Keratinocyte (primary cell): ENCODE measurements at regions not wholly inside any gene's neighbourhood (a gene's known extent, or its start where the extent isn't known, plus 50 kb on each side); places are given as distances from the start of the nearest gene placed in this dataset.

Experiments
- DNase-seq: peaks from one replicate; pipeline ENCODE4 v3.0.0-alpha.2; 2011; ENCODE audit warnings: low read depth, missing footprints, low spot score
- FAIRE-seq: peaks from 2 replicates; lab custom pipeline; 2011; peaks lifted over from hg19 to GRCh38; lab: Jason Lieb, UNC
- H2AFZ ChIP-seq: 2 replicates; pipeline ENCODE4 v1.6.0; 2012; ENCODE audit warnings: low read length, control low read depth, inconsistent platforms; ENCODE audit not compliant: control insufficient read depth
- H3K27ac ChIP-seq: 2 replicates; pipeline ENCODE4 v1.5.1; 2011; ENCODE audit warnings: low read length; ENCODE audit not compliant: control insufficient read depth, insufficient read depth
- H3K27me3 ChIP-seq: 3 replicates; pipeline ENCODE4 v1.6.0; 2011; ENCODE audit warnings: low read length; ENCODE audit not compliant: control insufficient read depth, insufficient read depth; ENCODE audit errors: extremely low read depth
- H3K36me3 ChIP-seq, 2 experiments: 2 replicates in 1 of 2; 3 replicates in 1 of 2; pipeline ENCODE4 v1.5.1; 2011; ENCODE audit warnings: low read length in 2 of 2, mild to moderate bottlenecking in 1 of 2; ENCODE audit not compliant: control insufficient read depth in 2 of 2, insufficient read depth in 2 of 2; ENCODE audit errors: extremely low read depth in 1 of 2
- H3K4me1 ChIP-seq: 3 replicates; pipeline ENCODE4 v1.5.1; 2011; ENCODE audit warnings: low read length; ENCODE audit not compliant: control insufficient read depth, insufficient read depth; ENCODE audit errors: extremely low read depth
- H3K4me2 ChIP-seq: 3 replicates; pipeline ENCODE4 v1.6.0; 2011; ENCODE audit warnings: low read depth, low read length; ENCODE audit not compliant: control insufficient read depth, insufficient read depth; ENCODE audit errors: extremely low read depth
- H3K4me3 ChIP-seq, 3 experiments: fragments of 200-600 bp in 1 of 3; sonication (generic) in 1 of 3; 2 replicates in 2 of 3; 3 replicates in 1 of 3; pipeline ENCODE4 v1.5.1; 2011 to 2016; ENCODE audit warnings: low read length in 3 of 3, mild to moderate bottlenecking in 3 of 3, control low read depth in 2 of 3, inconsistent platforms in 1 of 3, low read depth in 1 of 3, mixed read lengths in 1 of 3, mixed run types in 1 of 3, moderate library complexity in 1 of 3; ENCODE audit not compliant: control insufficient read depth in 2 of 3, insufficient read depth in 2 of 3; ENCODE audit errors: extremely low read depth in 1 of 3
- H3K79me2 ChIP-seq: 2 replicates; pipeline ENCODE4 v1.6.0; 2012; ENCODE audit warnings: low read length; ENCODE audit not compliant: control insufficient read depth, insufficient read depth
- H3K9ac ChIP-seq: 3 replicates; pipeline ENCODE4 v1.6.0; 2011; ENCODE audit warnings: low read length; ENCODE audit not compliant: control insufficient read depth, insufficient read depth; ENCODE audit errors: extremely low read depth
- H3K9me1 ChIP-seq: 3 replicates; pipeline ENCODE4 v1.6.0; 2011; ENCODE audit warnings: low read length; ENCODE audit not compliant: control insufficient read depth, insufficient read depth; ENCODE audit errors: extremely low read depth
- H3K9me3 ChIP-seq: 2 replicates; pipeline ENCODE4 v1.5.1; 2012; ENCODE audit warnings: low read depth, low read length; ENCODE audit not compliant: control insufficient read depth
- H4K20me1 ChIP-seq: 3 replicates; pipeline ENCODE4 v1.6.0; 2011; ENCODE audit warnings: low read length; ENCODE audit not compliant: control insufficient read depth, insufficient read depth; ENCODE audit errors: extremely low read depth
- EZH2 ChIP-seq: IDR thresholded peaks from one replicate; pipeline ENCODE4 v1.6.1; 2012; ENCODE audit warnings: inconsistent platforms, mild to moderate bottlenecking, low read length, moderate library complexity
- dilution Hi-C: fragments of 300-500 bp; cut with MboI; formaldehyde crosslinking; loops from one replicate; pipeline ENCODE4 v1.7.0; 2020; ENCODE audit warnings: low sequenced_read_pairs; ENCODE audit not compliant: extremely low pct_ligation_motif_present
- TF ChIP-seq, protein P1 (sequence below), 3 experiments: IDR thresholded peaks in 1 of 3; conservative IDR thresholded peaks in 1 of 3; optimal IDR thresholded peaks in 1 of 3; 2 replicates in 2 of 3; 3 replicates in 1 of 3; pipeline versions ENCODE3 to v1.5.1; 2011; ENCODE audit warnings: low read length in 3 of 3, mild to moderate bottlenecking in 3 of 3, moderate library complexity in 2 of 3, control low read depth in 1 of 3, inconsistent platforms in 1 of 3; ENCODE audit not compliant: insufficient read depth in 2 of 3; ENCODE audit errors: extremely low read depth in 1 of 3

DNA sequence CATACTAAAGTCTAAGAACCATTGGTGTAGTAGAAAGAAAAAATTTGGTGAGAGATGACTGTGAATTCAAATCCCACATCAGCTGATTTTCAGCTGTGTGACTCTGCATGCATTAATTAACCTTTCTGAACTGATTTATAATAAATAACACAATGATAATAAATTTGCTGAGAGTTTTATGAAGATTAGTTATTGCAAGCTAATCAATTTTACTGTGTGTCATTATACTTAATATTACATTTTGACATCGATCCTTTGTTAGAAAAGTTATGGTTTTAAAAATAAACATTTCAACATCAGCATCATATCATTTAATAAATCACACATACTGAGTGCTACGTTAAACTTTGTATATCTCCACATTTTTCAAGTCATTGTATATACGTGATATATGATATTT lies 599.7 kb upstream of the MMS22L start:
- Histone ChIP-seq H2AFZ (no peak overlapping the region), H3K4me3 (no peak overlapping the region), H3K79me2 (no peaks in the 10 kb centered on the region), H3K9me3 (no peaks in the 10 kb centered on the region), H3K27ac (no peak overlapping the region), H4K20me1 (no peaks in the 10 kb centered on the region), H3K4me2 (no peak overlapping the region), H3K27me3 (no peaks in the 10 kb centered on the region), H3K9me1 (no peaks in the 10 kb centered on the region), H3K9ac (no peak overlapping the region), H3K36me3 (no peaks in the 10 kb centered on the region), H3K4me1 (no peaks in the 10 kb centered on the region)
- TF ChIP-seq EZH2, result no peak
- TF ChIP-seq, protein P1, sequence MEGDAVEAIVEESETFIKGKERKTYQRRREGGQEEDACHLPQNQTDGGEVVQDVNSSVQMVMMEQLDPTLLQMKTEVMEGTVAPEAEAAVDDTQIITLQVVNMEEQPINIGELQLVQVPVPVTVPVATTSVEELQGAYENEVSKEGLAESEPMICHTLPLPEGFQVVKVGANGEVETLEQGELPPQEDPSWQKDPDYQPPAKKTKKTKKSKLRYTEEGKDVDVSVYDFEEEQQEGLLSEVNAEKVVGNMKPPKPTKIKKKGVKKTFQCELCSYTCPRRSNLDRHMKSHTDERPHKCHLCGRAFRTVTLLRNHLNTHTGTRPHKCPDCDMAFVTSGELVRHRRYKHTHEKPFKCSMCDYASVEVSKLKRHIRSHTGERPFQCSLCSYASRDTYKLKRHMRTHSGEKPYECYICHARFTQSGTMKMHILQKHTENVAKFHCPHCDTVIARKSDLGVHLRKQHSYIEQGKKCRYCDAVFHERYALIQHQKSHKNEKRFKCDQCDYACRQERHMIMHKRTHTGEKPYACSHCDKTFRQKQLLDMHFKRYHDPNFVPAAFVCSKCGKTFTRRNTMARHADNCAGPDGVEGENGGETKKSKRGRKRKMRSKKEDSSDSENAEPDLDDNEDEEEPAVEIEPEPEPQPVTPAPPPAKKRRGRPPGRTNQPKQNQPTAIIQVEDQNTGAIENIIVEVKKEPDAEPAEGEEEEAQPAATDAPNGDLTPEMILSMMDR (optimal IDR thresholded peaks at IDR 0.05 in 1 of 3, IDR thresholded peaks at IDR 0.05 in 1 of 3, conservative IDR thresholded peaks at IDR 0.05 in 1 of 3; ENCODE audit: extremely low read depth in 1 of 3, insufficient read depth in 2 of 3, low read length in 3 of 3), result no peak
- FAIRE-seq (no peak), DNase-seq (no peak)
- dilution Hi-C loops, result no loop called here

DNA sequence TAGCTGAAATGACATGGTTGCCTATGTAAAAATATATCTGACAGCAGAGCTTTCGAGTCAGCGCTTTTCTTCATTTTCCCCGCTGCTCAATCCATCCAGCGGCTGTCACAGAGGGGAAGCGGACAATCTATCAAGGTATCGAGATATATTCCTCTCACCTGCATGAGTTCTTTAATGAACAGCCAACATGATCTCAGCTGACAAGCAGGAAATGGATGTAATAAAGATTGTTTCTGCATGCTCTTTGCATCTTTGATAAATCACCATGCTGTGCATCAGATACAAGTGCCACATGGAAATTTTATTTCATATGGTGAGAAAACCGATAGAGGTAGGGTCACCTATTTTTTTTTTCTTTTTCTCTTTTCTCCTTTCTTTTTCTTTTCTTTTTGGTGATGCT lies 602.3 kb upstream of the MMS22L start:
- no peak for FAIRE-seq

More for the DNA sequence above, 602.3 kb upstream of the MMS22L start:
- no peaks in the 10 kb centered on the region for H3K9me3 ChIP-seq
- H3K9ac ChIP-seq, result no peak overlapping the region
- no peaks in the 10 kb centered on the region for H3K36me3 ChIP-seq
- no peaks in the 10 kb centered on the region for H3K4me1 ChIP-seq
- H3K79me2 ChIP-seq, result no peaks in the 10 kb centered on the region
- H3K4me2 ChIP-seq, result no peak overlapping the region
- H3K27me3 ChIP-seq, result no peaks in the 10 kb centered on the region
- DNase-seq, result no peak
- no peak overlapping the region for H2AFZ ChIP-seq
- no peaks in the 10 kb centered on the region for H4K20me1 ChIP-seq
- TF ChIP-seq, protein P1 (optimal IDR thresholded peaks at IDR 0.05 in 1 of 3, IDR thresholded peaks at IDR 0.05 in 1 of 3, conservative IDR thresholded peaks at IDR 0.05 in 1 of 3; ENCODE audit: extremely low read depth in 1 of 3, insufficient read depth in 2 of 3, low read length in 3 of 3), result no peak
- no peak for TF ChIP-seq EZH2
- no peak overlapping the region for H3K4me3 ChIP-seq
- no peaks in the 10 kb centered on the region for H3K9me1 ChIP-seq
- dilution Hi-C loops, result no loop called here
- H3K27ac ChIP-seq, result no peak overlapping the region
